Stomach (tissue), 8 donors: ENCODE measurements at regions not wholly inside any gene's neighbourhood (a gene's known extent, or its start where the extent isn't known, plus 50 kb on each side); places are given as distances from the start of the nearest gene placed in this dataset.

Source experiments
- DNase-seq, 2 donors: peaks; one replicate each; pipeline versions ENCODE4 v3.0.0 to v3.0.0-alpha.2; 2013 to 2019
- H3K27ac ChIP-seq, 5 donors: fragments of 200-600 bp in 4 of 5; sonication (generic) in 4 of 5; one replicate each; pipeline ENCODE4 v1.5.1; 2013 to 2019; ENCODE audit warnings: mild to moderate bottlenecking in 1 of 5, moderate library complexity in 1 of 5
- H3K27me3 ChIP-seq, 3 donors: fragments of 200-600 bp; sonication (generic); one replicate each; pipeline ENCODE4 v1.5.1; 2017 to 2019; ENCODE audit warnings: mixed run types in 1 of 3
- H3K36me3 ChIP-seq, 4 donors: fragments of 200-600 bp; sonication (generic); 1 replicate in 3 of 4; 2 replicates in 1 of 4; pipeline ENCODE4 v1.5.1; 2016 to 2019
- H3K4me1 ChIP-seq, 4 donors: fragments of 200-600 bp; sonication (generic); one replicate each; pipeline ENCODE4 v1.5.1; 2016 to 2019
- H3K4me3 ChIP-seq, 4 donors: fragments of 200-600 bp; sonication (generic) in 3 of 4; one replicate each; pipeline ENCODE4 v1.5.1; 2016 to 2019; ENCODE audit warnings: mild to moderate bottlenecking in 1 of 4
- H3K9me3 ChIP-seq, 4 donors: fragments of 200-600 bp; sonication (generic); one replicate each; pipeline ENCODE4 v1.5.1; 2016 to 2019
- CTCF ChIP-seq, 7 experiments: fragments of 450-650 bp in 4 of 7; fragments of 200-600 bp in 3 of 7; sonication (generic) in 3 of 7; IDR thresholded peaks; one replicate each; pipeline ENCODE4 v1.5.1; 2016 to 2019; ENCODE audit warnings: antibody characterized with exemption in 7 of 7, control low read depth in 2 of 7, mild to moderate bottlenecking in 1 of 7
- EP300 ChIP-seq: sonication (generic); formaldehyde crosslinking; IDR thresholded peaks from one replicate; pipeline ENCODE4 v1.6.1; 2017; ENCODE audit warnings: antibody characterized with exemption
- POLR2A ChIP-seq, 4 donors: fragments of 450-650 bp; IDR thresholded peaks; one replicate each; pipeline ENCODE4 v1.6.1; 2016; ENCODE audit warnings: antibody characterized with exemption in 4 of 4, control low read depth in 2 of 4, mild to moderate bottlenecking in 1 of 4, moderate library complexity in 1 of 4
- POLR2AphosphoS5 ChIP-seq, 3 donors: sonication (generic); formaldehyde crosslinking; IDR thresholded peaks; one replicate each; pipeline ENCODE4 v1.6.1; 2016; ENCODE audit warnings: antibody characterized with exemption in 3 of 3
- WGBS, 5 donors: extraction: QIAGEN DNeasy Blood & Tissue Kit in 3 of 5; methylation state at CpG; one replicate each; pipeline versions ENCODE4 v1.1.5 to v1.1.7; 2013 to 2018; 5-methylcytosine and 5-hydroxymethylcytosine counted together
- intact Hi-C: fragments of 100-400 bp; cut with DNase I; formaldehyde crosslinking; loops from one replicate; pipeline ENCODE4 v1.15.1; 2023; ENCODE audit warnings: low total_unique reads
- donor health status: healthy with polysubstance abuse.
- donor health status: Bipolar disorder and iron deficiency.
- donor health status: healthy.

GRCh38 chr10:64502936-64503335, 981.7 kb downstream of the REEP3 start:
- Histone ChIP-seq H3K4me1 (no peaks in the 10 kb centered on the region), H3K36me3 (no peaks in the 10 kb centered on the region), H3K4me3 (no peak overlapping the region), H3K27ac (no peak overlapping the region), H3K9me3 (no peaks in the 10 kb centered on the region), H3K27me3 (no peaks in the 10 kb centered on the region)
- TF ChIP-seq CTCF (IDR thresholded peaks at IDR 0.05) = no peak
- no peak for TF ChIP-seq POLR2AphosphoS5 (IDR thresholded peaks at IDR 0.05)
- TF ChIP-seq POLR2A (IDR thresholded peaks at IDR 0.05) = no peak
- no peak for TF ChIP-seq EP300
- no peak for DNase-seq
- 66 to 78% (median 70%) methylated on average over 2 of the region's 2 CpGs for WGBS, 5 donors
- intact Hi-C loops = no loop called here

- Histone ChIP-seq H3K27me3 (no peaks in the 10 kb centered on the region), H3K4me3 (no peak overlapping the region), H3K4me1 (no peaks in the 10 kb centered on the region), H3K36me3 (no peaks in the 10 kb centered on the region), H3K9me3 (no peaks in the 10 kb centered on the region), H3K27ac (no peak overlapping the region)
- DNase-seq = peak in 1 of 2 donors; percentile 14
- TF ChIP-seq POLR2AphosphoS5 (IDR thresholded peaks at IDR 0.05) (no peak), EP300 (no peak), CTCF (IDR thresholded peaks at IDR 0.05) (no peak), POLR2A (IDR thresholded peaks at IDR 0.05) (no peak)
- WGBS, 5 donors = 42 to 77% (median 76%) methylated on average over 3 of the region's 3 CpGs
- intact Hi-C loops = no loop called here
Observed at GRCh38 chr10:64503429-64503828, 982.2 kb downstream of the REEP3 start.

GRCh38 chr10:64505501-64505900, 984.3 kb downstream of the REEP3 start:
- 49 to 76% (median 61%) methylated on average over 1 of the region's 1 CpG for WGBS, 5 donors

GRCh38 chr10:64506963-64507362, 985.8 kb downstream of the REEP3 start:
- TF ChIP-seq POLR2A (IDR thresholded peaks at IDR 0.05) = no peak
- no peaks in the 10 kb centered on the region for H3K4me1 ChIP-seq
- WGBS, 5 donors = 63 to 76% (median 69%) methylated on average over 3 of the region's 3 CpGs
- intact Hi-C loops = no loop called here
- H3K4me3 ChIP-seq = no peak overlapping the region
- no peaks in the 10 kb centered on the region for H3K27me3 ChIP-seq
- H3K36me3 ChIP-seq = no peaks in the 10 kb centered on the region
- no peak for DNase-seq
- no peak overlapping the region for H3K27ac ChIP-seq
- H3K9me3 ChIP-seq = no peaks in the 10 kb centered on the region

More at GRCh38 chr10:64505501-64505900, 984.3 kb downstream of the REEP3 start:
- Histone ChIP-seq H3K4me3 (no peak overlapping the region), H3K27me3 (no peaks in the 10 kb centered on the region), H3K9me3 (no peaks in the 10 kb centered on the region), H3K36me3 (no peaks in the 10 kb centered on the region), H3K4me1 (no peaks in the 10 kb centered on the region), H3K27ac (no peak overlapping the region)
- TF ChIP-seq CTCF (IDR thresholded peaks at IDR 0.05) (no peak), POLR2A (IDR thresholded peaks at IDR 0.05) (no peak), POLR2AphosphoS5 (IDR thresholded peaks at IDR 0.05) (no peak), EP300 (no peak)
- intact Hi-C loops = no loop called here
- no peak for DNase-seq

GRCh38 chr10:64507651-64508028, 986.4 kb downstream of the REEP3 start:
- peak in 1 of 2 donors; percentile 10 for DNase-seq
- H3K4me1 ChIP-seq = no peaks in the 10 kb centered on the region
- WGBS, 5 donors = 57 to 63% (median 59%) methylated on average over 2 of the region's 2 CpGs

More at GRCh38 chr10:64507651-64508028, 986.4 kb downstream of the REEP3 start:
- Histone ChIP-seq H3K27me3 (no peaks in the 10 kb centered on the region), H3K27ac (no peak overlapping the region), H3K36me3 (no peaks in the 10 kb centered on the region), H3K4me3 (no peak overlapping the region), H3K9me3 (no peaks in the 10 kb centered on the region)
- TF ChIP-seq POLR2AphosphoS5 (IDR thresholded peaks at IDR 0.05) (no peak), POLR2A (IDR thresholded peaks at IDR 0.05) (no peak), EP300 (no peak), CTCF (IDR thresholded peaks at IDR 0.05) (no peak)
- intact Hi-C loops = no loop called here
